ENCODE measurements at regions not wholly inside any gene's neighbourhood (a gene's known extent, or its start where the extent isn't known, plus 50 kb on each side); places are given as distances from the start of the nearest gene placed in this dataset.
"Not testable (repeated sequence)": the region's sequence is repeated elsewhere in the genome, so short reads cannot be mapped to it uniquely, and the experiment has no call there.

GRCh38 chr12:87679251-87679650, 349.9 kb downstream of the C12orf50 start:
- DNase-seq (ENCODE audit: low spot score) = no peak

DNA sequence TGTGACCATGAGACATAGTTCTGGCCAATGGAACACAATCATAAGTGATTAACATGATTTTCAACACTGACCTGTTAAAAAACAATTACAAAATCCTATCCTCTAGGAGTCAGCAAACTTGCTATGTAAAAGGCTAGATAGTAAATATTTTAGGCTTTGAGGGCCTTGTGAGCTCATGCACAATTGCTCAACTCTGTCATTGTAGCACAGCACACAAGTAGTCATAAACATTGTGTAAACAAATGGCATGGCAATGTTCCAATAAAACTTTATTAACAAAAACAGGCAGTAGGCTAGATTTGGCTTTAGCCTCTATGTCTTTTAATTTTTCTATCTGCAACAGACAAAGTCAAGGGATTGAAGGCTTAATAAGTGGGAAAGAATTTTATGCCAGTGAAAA, 350.7 kb downstream of the C12orf50 start:
- DNase-seq (ENCODE audit: low spot score) = no peak

DNA sequence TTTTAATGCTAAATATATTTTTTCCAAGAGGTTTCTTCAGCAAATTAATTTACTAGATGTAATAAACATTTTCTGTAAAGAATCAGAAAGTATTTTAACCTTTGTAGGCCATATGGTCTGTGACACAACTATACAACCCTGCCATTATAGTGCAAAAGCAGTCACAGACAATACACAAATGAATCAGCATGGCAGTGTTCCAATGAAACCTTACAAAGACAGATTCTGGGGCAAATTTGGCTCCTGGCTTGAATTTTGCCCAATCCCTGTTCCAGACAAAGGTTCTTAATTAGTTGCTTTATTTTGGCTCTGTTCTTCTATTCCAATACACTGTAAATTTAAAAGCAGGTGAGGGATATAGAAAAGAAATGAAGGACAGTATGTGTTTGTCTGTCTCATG, 352.5 kb downstream of the C12orf50 start:
- DNase-seq (ENCODE audit: low spot score) = no peak

GRCh38 chr12:87671757-87672156, 357.4 kb downstream of the C12orf50 start:
- DNase-seq (ENCODE audit: low spot score) = no peak

GRCh38 chr12:87670448-87670847, 358.8 kb downstream of the C12orf50 start:
- DNase-seq (ENCODE audit: low spot score) = no peak

DNA sequence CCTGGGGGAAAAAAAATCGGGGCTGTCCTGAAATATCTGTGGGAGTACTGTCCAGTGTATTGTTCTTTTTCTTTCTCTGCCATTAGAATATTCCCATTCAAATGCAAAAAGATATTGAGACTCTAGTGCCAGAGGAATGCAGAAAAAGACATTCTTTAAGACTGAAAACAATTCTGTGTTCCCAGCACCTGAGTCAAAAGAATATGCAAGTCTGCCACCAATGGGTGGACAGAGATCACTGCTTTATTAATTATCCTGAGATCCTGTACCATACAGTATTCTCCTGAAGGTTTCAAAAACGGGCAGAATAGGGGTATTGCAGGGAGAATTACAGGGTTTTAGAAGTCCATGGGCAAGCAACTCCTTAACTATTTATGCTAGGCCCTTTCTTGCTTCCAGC, 361.8 kb downstream of the C12orf50 start:
- no peak for DNase-seq (ENCODE audit: low spot score)

DNA sequence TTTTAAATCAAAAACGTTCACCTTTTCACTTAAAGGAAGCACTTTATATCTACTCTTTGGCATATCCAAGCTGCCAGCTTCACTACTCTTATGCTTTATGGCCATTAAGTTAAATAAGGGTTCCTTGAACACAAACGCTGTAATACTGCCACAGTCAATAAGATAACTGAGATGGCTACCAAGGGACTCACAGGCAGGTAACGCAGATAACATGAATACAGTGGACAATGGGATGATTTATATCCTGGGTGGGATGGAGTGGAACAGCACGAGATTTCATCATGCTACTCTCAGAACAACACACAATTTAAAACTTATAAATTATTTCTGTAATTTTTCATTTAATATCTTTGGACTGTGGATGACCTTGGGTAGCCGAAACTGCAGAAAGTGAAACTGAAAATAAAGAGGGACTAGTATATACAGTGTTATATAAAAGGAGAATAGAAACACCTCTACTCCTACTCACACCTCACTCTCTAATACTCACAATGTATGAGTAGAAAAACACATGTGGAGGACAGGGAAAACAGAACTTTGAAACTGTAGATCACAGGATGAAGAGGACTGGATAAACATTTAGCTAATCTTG, 367.3 kb downstream of the C12orf50 start:
- no peak for DNase-seq (ENCODE audit: low spot score)

DNA sequence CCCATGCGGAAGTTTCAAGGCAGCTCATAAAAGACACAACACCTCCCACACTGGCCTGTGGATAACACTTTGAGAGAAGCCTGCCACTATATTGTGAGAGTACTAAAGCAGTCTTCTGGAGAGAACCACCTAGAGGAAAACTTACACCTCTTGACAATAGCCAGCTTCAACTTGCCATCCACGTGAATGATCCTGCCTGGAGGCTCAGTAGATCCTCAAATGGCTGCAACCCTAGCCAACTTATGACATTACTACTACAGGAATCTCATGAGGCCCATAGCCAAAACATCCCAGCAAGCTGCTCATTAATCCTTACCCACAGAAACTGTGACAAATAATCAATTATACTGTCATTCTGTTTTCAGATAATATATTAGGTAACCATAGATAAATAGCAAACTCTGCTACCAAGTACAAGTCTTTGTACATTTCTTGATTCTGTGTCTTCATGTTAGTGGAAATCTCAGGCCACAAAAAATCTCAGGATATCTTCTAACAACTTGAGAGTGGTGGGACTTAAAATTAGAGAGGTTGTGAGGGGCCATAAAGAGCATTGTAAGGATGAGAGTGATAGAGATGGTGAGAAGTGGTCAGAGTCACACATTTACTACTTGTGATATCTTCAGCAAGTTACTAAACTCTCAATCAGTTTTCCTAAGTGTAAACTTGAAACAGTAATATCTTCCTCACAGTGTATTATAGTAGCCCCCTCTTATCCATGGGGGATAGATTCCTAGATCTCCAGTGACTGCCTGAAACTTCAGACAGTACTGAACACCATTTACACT, 368.0 kb downstream of the C12orf50 start:
- DNase-seq (ENCODE audit: low spot score) = no peak

DNA sequence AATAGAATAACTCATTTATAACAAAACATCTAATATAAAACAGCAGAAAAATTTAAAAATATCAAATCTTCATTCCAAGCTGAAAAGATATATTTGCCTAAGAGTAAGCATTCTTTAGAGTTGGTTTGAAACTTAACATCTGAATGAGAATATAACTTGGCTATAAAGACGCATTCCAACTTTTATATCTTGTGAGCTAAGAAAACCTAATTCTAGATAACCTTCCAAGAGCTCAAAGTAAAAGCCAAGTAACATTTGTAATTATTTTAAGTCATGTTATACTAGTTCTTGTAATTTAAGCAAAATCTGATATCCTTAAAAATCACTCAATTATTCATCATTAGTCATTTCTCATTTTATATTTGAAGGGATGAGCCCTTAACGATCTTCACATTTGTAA, 368.9 kb downstream of the C12orf50 start:
- DNase-seq (ENCODE audit: low spot score) = no peak

DNA sequence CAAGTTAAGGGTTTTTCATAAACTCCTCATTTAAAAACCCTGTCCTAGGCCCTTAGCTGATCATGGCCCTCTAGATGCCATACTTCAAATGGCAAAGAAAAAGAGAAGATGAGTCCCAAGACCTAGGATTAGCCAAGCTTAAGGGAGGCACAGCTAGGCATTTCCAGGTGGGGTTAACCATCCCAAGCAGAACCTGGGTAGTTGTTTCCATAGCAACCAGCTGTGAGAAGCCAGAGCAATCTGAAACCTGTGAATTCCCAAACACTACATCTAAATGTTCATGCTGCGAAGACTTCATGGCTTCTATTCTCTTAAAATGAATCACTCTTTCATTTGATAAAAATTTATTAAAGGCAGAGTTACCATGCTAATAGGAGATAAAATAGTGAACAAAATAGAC, 372.9 kb downstream of the C12orf50 start:
- no peak for DNase-seq (ENCODE audit: low spot score)

- no peak for DNase-seq (ENCODE audit: low spot score)
Observed at GRCh38 chr12:87651670-87652425, 377.4 kb downstream of the C12orf50 start.

DNA sequence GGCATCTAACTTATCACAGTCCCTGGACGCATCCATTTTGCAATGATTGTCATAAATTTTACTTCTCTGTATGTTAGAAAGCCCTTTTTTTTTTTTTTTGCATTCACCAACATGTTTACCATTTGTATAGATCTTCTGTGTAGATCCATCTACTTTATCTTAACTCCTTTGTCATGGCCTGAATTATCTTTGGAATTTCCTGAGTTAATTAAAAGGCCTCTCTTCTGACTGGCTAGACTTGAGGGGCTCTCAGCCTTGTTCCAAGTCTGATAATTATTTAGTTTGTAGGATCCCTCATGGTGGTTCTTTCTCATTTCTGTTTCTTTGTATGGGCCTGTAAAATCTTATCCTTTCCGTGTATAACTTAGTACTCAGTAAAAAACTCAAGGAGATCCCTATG, 387.0 kb downstream of the C12orf50 start:
- DNase-seq (ENCODE audit: low spot score) = no peak

GRCh38 chr12:87618199-87618598, 411.0 kb downstream of the C12orf50 start:
- DNase-seq (ENCODE audit: low spot score) = no peak

GRCh38 chr12:87612996-87613395, 416.2 kb downstream of the C12orf50 start:
- DNase-seq (ENCODE audit: low spot score) = no peak

DNA sequence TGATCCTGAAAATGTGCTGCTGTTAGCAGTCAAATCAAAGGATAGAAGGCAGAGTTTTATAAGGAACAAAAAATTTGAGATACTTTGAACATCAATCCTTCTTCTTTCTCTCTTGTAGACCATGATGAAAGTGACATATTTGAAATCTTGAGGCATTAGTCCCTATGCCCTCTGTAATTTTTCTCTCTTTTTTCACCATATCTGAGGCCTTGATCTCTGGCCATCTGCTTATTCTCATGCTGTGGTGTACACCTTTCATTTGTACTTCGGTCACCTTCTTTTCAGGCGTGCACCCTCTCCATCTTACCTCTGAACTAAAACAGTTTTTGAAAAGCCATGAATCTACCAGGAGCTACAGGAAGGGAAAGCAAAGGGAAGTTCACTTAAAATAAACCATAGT, 420.9 kb downstream of the C12orf50 start:
- no peak for DNase-seq (ENCODE audit: low spot score)

- no peak for DNase-seq (ENCODE audit: low spot score)
Observed at GRCh38 chr12:87603727-87604126, 425.5 kb downstream of the C12orf50 start.

- DNase-seq (ENCODE audit: low spot score) = no peak
Observed at GRCh38 chr12:87599459-87599858, 429.7 kb downstream of the C12orf50 start.

GRCh38 chr12:87597114-87597513, 432.1 kb downstream of the C12orf50 start:
- no peak for DNase-seq (ENCODE audit: low spot score)

DNA sequence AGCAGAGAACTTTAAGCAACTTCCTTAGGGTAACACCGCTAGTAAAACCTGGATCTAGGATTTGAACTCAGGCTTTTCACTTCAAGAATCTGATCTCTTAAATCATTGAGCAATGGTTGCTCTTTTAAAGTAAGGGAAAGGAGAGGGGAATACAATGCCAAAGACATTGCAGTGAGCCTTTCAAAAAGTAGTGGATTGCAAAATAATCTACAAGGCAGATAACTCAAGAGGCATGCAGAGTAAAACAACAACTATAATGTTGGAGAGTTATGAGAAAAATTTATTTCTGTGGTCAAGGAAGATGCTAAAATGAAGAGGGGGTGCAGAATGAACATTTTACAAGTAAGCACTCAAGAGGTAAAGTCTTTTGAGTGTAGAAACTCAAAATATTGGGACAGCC, 432.6 kb downstream of the C12orf50 start:
- no peak for DNase-seq (ENCODE audit: low spot score)

DNA sequence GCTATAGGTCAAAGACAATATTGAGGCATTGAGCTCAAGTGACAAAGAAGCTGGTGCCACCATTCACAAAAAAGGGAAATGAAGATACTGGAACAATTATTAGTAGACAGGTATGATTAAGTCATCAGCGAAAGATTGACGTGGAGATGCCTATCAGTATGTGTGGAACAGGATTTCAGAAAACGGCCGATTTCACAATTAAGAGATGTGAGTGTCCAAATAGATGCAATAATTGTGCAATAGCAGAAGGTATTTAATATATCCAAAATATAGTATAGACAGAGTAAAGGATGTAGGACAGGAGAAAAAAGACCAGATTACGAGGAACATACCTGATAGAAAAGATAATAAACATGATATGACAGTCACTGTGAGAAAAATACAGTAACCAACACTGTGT, 433.1 kb downstream of the C12orf50 start:
- DNase-seq (ENCODE audit: low spot score) = no peak

DNA sequence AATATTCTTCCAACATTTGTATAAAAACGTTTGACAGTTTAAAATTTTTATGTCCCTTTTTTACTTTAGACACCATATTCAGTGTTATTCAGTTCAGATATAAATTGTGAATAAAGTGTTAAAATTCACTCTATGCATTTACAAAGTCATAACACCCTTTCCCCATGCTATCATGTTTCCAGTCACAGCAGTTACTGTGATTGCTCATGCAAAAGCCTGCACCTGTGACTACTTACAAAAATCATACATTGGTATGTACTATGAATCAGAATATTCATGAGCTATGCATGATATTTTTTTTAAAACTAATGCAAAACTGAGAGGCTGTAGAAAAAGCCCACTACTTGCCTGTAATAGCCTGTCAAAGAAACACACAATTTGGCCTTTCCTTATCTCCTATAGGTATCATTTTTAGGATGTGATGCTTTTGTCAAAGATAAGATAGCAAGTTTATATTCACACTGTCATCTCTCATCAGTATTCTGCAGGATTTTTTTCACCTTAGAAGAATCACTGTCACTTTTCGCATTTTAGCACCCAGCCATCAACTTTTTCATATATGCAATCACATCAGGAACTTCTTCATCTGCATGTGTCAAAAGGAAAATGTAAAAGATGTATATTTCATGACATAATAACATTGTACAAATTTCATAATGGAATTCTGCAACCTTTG, 443.2 kb downstream of the C12orf50 start:
- no peak for DNase-seq (ENCODE audit: low spot score)

DNA sequence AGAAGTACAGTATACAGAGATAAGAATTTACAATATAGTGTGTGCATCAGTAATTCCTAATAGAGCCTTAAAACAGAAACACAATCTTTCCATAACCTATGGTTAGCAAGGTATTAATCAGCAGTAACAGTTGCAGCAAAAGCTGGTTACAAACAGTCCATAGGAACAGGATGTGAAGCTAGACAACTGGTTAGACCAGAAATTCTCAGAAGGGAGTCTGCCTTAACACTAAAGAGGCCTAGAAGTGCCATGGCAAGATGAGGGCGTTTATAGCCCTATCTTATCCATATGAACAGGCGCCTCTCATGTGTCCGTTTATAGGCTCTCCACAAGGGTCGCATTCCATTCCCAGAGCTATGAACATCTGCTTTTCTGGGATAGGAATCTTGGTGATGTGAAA, 450.1 kb downstream of the C12orf50 start:
- not testable (repeated sequence) for DNase-seq (ENCODE audit: low spot score)

DNA sequence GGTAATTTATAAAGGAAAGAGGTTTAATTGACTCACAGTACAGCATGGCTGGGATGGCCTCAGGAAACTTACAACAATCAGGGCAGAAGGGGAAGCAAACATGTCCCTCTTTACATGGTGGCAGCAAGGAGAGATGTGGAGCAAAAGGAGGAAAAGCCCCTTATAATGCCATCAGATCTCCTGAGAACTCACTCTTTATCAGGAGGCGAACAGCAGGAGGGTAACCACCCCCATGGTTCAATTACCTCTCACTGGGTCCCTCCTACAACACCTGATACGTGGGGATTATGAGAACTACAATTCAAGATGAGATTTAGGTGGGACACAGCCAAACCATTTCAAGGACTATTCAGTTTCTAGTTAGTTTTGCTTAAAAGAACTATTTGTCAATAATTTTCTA, 453.3 kb downstream of the C12orf50 start:
- DNase-seq (ENCODE audit: low spot score) = no peak

Measured in hematopoietic multipotent progenitor cell treated with erythropoietin and hydrocortisone succinate and interleukin-3 and kit ligand, for 15 days (in vitro differentiated cells).